ENCODE measurements at regions not wholly inside any gene's neighbourhood (a gene's known extent, or its start where the extent isn't known, plus 50 kb on each side); places are given as distances from the start of the nearest gene placed in this dataset.
"Not testable (repeated sequence)": the region's sequence is repeated elsewhere in the genome, so short reads cannot be mapped to it uniquely, and the experiment has no call there.

DNA sequence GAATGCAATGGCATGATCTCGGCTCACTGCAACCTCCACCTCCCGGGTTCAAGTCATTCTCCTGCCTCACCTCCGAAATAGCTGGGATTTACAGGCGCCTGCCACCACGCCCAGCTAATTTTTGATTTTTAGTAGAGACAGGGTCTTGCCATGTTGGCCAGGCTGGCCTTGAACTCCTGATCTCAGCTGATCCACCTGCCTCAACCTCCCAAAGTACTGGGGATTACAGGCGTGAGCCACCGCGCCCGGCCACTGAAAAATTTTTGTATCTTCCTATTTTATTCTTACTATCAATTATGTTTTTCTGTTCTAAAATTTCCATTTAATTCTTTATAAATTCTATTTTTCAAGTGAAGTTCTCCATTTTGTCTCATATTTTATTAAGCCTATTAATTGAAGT lies 730.4 kb downstream of the EDEM1 start:
- no peaks in the 10 kb centered on the region for H3K79me2 ChIP-seq (ENCODE audit: insufficient read depth, low read length)
- no peak overlapping the region for H2AFZ ChIP-seq (ENCODE audit: low read depth, low read length, severe bottlenecking)
- TF ChIP-seq, protein P1, sequence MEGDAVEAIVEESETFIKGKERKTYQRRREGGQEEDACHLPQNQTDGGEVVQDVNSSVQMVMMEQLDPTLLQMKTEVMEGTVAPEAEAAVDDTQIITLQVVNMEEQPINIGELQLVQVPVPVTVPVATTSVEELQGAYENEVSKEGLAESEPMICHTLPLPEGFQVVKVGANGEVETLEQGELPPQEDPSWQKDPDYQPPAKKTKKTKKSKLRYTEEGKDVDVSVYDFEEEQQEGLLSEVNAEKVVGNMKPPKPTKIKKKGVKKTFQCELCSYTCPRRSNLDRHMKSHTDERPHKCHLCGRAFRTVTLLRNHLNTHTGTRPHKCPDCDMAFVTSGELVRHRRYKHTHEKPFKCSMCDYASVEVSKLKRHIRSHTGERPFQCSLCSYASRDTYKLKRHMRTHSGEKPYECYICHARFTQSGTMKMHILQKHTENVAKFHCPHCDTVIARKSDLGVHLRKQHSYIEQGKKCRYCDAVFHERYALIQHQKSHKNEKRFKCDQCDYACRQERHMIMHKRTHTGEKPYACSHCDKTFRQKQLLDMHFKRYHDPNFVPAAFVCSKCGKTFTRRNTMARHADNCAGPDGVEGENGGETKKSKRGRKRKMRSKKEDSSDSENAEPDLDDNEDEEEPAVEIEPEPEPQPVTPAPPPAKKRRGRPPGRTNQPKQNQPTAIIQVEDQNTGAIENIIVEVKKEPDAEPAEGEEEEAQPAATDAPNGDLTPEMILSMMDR (IDR thresholded peaks at IDR 0.05; ENCODE audit: insufficient read depth, low read length, poor library complexity, severe bottlenecking) = no peak
- no peak for TF ChIP-seq EZH2phosphoT487 (conservative IDR thresholded peaks at IDR 0.05; ENCODE audit: low read length)
- no peaks in the 10 kb centered on the region for H3F3A ChIP-seq (ENCODE audit: insufficient read depth)
- H3K4me2 ChIP-seq (ENCODE audit: low read depth, low read length, poor library complexity, severe bottlenecking) = no peak overlapping the region
- H3K9me2 ChIP-seq (replicated peaks; ENCODE audit: insufficient read depth, low read length) = no peaks in the 10 kb centered on the region
- no peak overlapping the region for H3K4me3 ChIP-seq (ENCODE audit: insufficient read depth, low read length, poor library complexity, severe bottlenecking)
- no peak overlapping the region for H3K27ac ChIP-seq (ENCODE audit: low read depth, low read length)
- H3K36me3 ChIP-seq (ENCODE audit: low read length) = no peaks in the 10 kb centered on the region
- no peak overlapping the region for H3K9ac ChIP-seq (ENCODE audit: low read length)
- no peaks in the 10 kb centered on the region for H3K9me3 ChIP-seq (ENCODE audit: insufficient read depth, low read length)
- no peaks in the 10 kb centered on the region for H4K20me1 ChIP-seq (ENCODE audit: low read depth, low read length)
- no peaks in the 10 kb centered on the region for H3K27me3 ChIP-seq (ENCODE audit: low read length)

DNA sequence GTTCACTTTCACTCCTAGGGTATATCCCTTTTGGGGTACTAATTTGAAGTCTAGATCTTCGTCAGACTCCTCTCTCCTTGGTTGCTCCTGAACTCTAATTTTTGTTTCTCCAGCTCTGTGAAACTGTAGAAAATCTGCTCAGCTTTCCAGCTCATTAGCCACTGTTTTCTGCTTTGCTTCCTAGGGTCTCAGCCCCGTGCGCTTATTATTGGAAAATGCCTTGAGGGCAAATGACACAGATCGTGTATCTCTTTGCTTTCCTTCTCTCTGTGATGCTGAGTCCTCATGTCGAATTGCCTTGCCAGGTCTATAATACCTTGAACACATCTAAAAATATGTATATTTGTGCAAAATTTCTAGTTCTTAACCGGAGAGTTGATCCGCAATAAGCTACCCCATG lies 731.1 kb downstream of the EDEM1 start:
- no peaks in the 10 kb centered on the region for H3K79me2 ChIP-seq (ENCODE audit: insufficient read depth, low read length)
- no peak overlapping the region for H3K4me3 ChIP-seq (ENCODE audit: insufficient read depth, low read length, poor library complexity, severe bottlenecking)
- no peak overlapping the region for H3K4me2 ChIP-seq (ENCODE audit: low read depth, low read length, poor library complexity, severe bottlenecking)
- H3K9me3 ChIP-seq (ENCODE audit: insufficient read depth, low read length) = no peaks in the 10 kb centered on the region
- no peak overlapping the region for H3K27ac ChIP-seq (ENCODE audit: low read depth, low read length)
- no peaks in the 10 kb centered on the region for H3F3A ChIP-seq (ENCODE audit: insufficient read depth)
- H2AFZ ChIP-seq (ENCODE audit: low read depth, low read length, severe bottlenecking) = no peak overlapping the region
- H3K9ac ChIP-seq (ENCODE audit: low read length) = no peak overlapping the region
- no peaks in the 10 kb centered on the region for H3K27me3 ChIP-seq (ENCODE audit: low read length)
- no peaks in the 10 kb centered on the region for H3K36me3 ChIP-seq (ENCODE audit: low read length)
- TF ChIP-seq, protein P1 (IDR thresholded peaks at IDR 0.05; ENCODE audit: insufficient read depth, low read length, poor library complexity, severe bottlenecking) = no peak
- no peak for TF ChIP-seq EZH2phosphoT487 (conservative IDR thresholded peaks at IDR 0.05; ENCODE audit: low read length)
- no peaks in the 10 kb centered on the region for H4K20me1 ChIP-seq (ENCODE audit: low read depth, low read length)
- H3K9me2 ChIP-seq (replicated peaks; ENCODE audit: insufficient read depth, low read length) = no peaks in the 10 kb centered on the region

DNA sequence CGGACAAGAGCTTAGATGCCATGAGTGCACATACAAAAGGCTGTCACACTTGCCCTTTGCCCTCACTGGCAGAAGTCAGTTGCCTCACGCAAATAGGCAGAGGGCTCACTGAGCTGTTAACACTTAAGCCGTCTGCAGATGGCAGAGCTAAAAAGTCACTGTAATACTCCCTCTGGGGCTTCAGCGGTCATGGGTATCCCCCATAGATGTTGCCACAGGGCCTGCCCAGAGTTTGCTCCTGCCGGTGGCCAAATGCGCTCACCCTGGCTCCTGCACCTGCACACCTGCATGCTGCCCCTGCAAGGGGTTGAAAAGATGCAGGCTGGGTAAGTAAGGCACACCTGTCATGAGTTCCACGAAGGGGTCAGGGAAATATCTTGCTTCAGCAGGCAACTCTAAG lies 741.5 kb downstream of the EDEM1 start:
- H3K4me3 ChIP-seq (ENCODE audit: insufficient read depth, low read length, poor library complexity, severe bottlenecking) = no peak overlapping the region
- H3K27me3 ChIP-seq (ENCODE audit: low read length) = no peaks in the 10 kb centered on the region

DNA sequence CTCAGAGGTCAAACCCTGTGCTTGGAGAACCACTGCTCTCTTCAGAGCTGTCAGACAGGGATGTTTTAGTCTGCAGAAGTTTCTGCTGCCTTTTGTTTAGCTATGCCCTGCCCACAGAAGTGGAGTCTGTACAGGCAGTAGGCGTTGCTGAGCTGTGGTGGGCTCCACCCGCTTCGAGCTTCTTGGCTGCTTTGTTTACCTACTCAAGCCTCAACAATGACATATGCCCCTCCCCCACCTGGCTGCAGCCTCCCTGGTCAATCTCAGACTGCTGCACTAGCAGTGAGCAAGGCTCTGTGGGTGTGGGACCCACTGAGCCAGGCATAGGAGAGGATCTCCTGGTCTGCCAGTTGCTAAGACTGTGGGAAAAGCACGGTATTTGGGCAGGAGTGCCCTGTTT lies 756.6 kb downstream of the EDEM1 start:
- H4K20me1 ChIP-seq (ENCODE audit: low read depth, low read length); H3K4me3 ChIP-seq (ENCODE audit: insufficient read depth, low read length, poor library complexity, severe bottlenecking); H3K27ac ChIP-seq (ENCODE audit: low read depth, low read length); H3K36me3 ChIP-seq (ENCODE audit: low read length); H3K9me3 ChIP-seq (ENCODE audit: insufficient read depth, low read length); H3K4me2 ChIP-seq (ENCODE audit: low read depth, low read length, poor library complexity, severe bottlenecking); H3F3A ChIP-seq (ENCODE audit: insufficient read depth); H3K79me2 ChIP-seq (ENCODE audit: insufficient read depth, low read length); H3K9ac ChIP-seq (ENCODE audit: low read length); H3K9me2 ChIP-seq (replicated peaks; ENCODE audit: insufficient read depth, low read length); H3K27me3 ChIP-seq (ENCODE audit: low read length); H2AFZ ChIP-seq (ENCODE audit: low read depth, low read length, severe bottlenecking): not testable (repeated sequence)

More for the DNA sequence above, 741.5 kb downstream of the EDEM1 start:
- H3K9ac ChIP-seq (ENCODE audit: low read length) = no peak overlapping the region
- H3K4me2 ChIP-seq (ENCODE audit: low read depth, low read length, poor library complexity, severe bottlenecking) = no peak overlapping the region
- no peaks in the 10 kb centered on the region for H3K79me2 ChIP-seq (ENCODE audit: insufficient read depth, low read length)
- H3K9me3 ChIP-seq (ENCODE audit: insufficient read depth, low read length) = no peaks in the 10 kb centered on the region
- no peak for TF ChIP-seq EZH2phosphoT487 (conservative IDR thresholded peaks at IDR 0.05; ENCODE audit: low read length)
- TF ChIP-seq, protein P1 (IDR thresholded peaks at IDR 0.05; ENCODE audit: insufficient read depth, low read length, poor library complexity, severe bottlenecking) = no peak
- no peak overlapping the region for H3K27ac ChIP-seq (ENCODE audit: low read depth, low read length)
- no peak overlapping the region for H2AFZ ChIP-seq (ENCODE audit: low read depth, low read length, severe bottlenecking)
- H4K20me1 ChIP-seq (ENCODE audit: low read depth, low read length) = no peaks in the 10 kb centered on the region
- H3F3A ChIP-seq (ENCODE audit: insufficient read depth) = no peaks in the 10 kb centered on the region
- H3K36me3 ChIP-seq (ENCODE audit: low read length) = no peaks in the 10 kb centered on the region
- no peaks in the 10 kb centered on the region for H3K9me2 ChIP-seq (replicated peaks; ENCODE audit: insufficient read depth, low read length)
